GM12878 (cell line): ENCODE measurements at regions not wholly inside any gene's neighbourhood (a gene's known extent, or its start where the extent isn't known, plus 50 kb on each side); places are given as distances from the start of the nearest gene placed in this dataset.

ENCODE experiments used
- BACH1 ChIP-seq: fragments of 450-650 bp; IDR thresholded peaks from 2 replicates; pipeline ENCODE4 v1.6.1; 2017; ENCODE audit warnings: mild to moderate bottlenecking, borderline replicate concordance
- BRCA1 ChIP-seq: IDR thresholded peaks from 2 replicates; pipeline ENCODE4 v1.6.1; 2011; ENCODE audit warnings: low read depth, low read length, improper control_type of control experiment
- CHD2 ChIP-seq: IDR thresholded peaks from 2 replicates; pipeline ENCODE4 v1.6.1; 2011; ENCODE audit warnings: low read depth, low read length, improper control_type of control experiment, borderline replicate concordance
- MTA3 ChIP-seq: IDR thresholded peaks from 2 replicates; pipeline ENCODE4 v1.6.1; 2012; ENCODE audit warnings: low read length, inconsistent platforms, borderline replicate concordance
- NFIC ChIP-seq: IDR thresholded peaks from 2 replicates; pipeline ENCODE4 v1.6.1; 2012; ENCODE audit warnings: low read depth, mild to moderate bottlenecking, inconsistent platforms, low read length, moderate library complexity
- NRF1 ChIP-seq: conservative IDR thresholded peaks from 2 replicates; pipeline ENCODE4 v1.6.1; 2011; ENCODE audit warnings: mild to moderate bottlenecking, low read depth, low read length, improper control_type of control experiment
- TF ChIP-seq, protein P1 (sequence below), 3 experiments: IDR thresholded peaks in 2 of 3; conservative IDR thresholded peaks in 1 of 3; 2 replicates each; pipeline ENCODE4 v1.5.1; 2011; ENCODE audit warnings: low read depth in 3 of 3, low read length in 3 of 3, mild to moderate bottlenecking in 3 of 3, control low read depth in 2 of 3, moderate library complexity in 2 of 3, inconsistent platforms in 1 of 3, mixed read lengths in 1 of 3; ENCODE audit not compliant: control insufficient read depth in 2 of 3, insufficient read depth in 1 of 3; ENCODE audit errors: extremely low read depth in 1 of 3
- TF ChIP-seq, protein P2 (sequence below): IDR thresholded peaks from 2 replicates; pipeline ENCODE4 v1.6.1; 2011; ENCODE audit warnings: borderline replicate concordance, low read depth, mild to moderate bottlenecking, moderate library complexity, mixed read lengths, low read length; ENCODE audit not compliant: insufficient read depth; ENCODE audit errors: extremely low read length

GRCh38 chr3:167054926-167055325 is 325.2 kb downstream of the ZBBX start:
- TF ChIP-seq BACH1 (no peak), NFIC (no peak), MTA3 (no peak), NRF1 (no peak), BRCA1 (no peak), CHD2 (no peak)
- TF ChIP-seq, protein P1, sequence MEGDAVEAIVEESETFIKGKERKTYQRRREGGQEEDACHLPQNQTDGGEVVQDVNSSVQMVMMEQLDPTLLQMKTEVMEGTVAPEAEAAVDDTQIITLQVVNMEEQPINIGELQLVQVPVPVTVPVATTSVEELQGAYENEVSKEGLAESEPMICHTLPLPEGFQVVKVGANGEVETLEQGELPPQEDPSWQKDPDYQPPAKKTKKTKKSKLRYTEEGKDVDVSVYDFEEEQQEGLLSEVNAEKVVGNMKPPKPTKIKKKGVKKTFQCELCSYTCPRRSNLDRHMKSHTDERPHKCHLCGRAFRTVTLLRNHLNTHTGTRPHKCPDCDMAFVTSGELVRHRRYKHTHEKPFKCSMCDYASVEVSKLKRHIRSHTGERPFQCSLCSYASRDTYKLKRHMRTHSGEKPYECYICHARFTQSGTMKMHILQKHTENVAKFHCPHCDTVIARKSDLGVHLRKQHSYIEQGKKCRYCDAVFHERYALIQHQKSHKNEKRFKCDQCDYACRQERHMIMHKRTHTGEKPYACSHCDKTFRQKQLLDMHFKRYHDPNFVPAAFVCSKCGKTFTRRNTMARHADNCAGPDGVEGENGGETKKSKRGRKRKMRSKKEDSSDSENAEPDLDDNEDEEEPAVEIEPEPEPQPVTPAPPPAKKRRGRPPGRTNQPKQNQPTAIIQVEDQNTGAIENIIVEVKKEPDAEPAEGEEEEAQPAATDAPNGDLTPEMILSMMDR (IDR thresholded peaks at IDR 0.05 in 2 of 3, conservative IDR thresholded peaks at IDR 0.05 in 1 of 3; ENCODE audit: control insufficient read depth in 2 of 3, extremely low read depth in 1 of 3, insufficient read depth in 1 of 3, low read depth in 3 of 3, low read length in 3 of 3): no peak
- TF ChIP-seq, protein P2, sequence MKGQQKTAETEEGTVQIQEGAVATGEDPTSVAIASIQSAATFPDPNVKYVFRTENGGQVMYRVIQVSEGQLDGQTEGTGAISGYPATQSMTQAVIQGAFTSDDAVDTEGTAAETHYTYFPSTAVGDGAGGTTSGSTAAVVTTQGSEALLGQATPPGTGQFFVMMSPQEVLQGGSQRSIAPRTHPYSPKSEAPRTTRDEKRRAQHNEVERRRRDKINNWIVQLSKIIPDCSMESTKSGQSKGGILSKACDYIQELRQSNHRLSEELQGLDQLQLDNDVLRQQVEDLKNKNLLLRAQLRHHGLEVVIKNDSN: no peak
